Stimulated activated effector memory CD8-positive, alpha-beta T cell treated with anti-CD3 and anti-CD28 coated beads, Interleukin-12 subunit alpha, Interleukin-12 subunit beta, amount 100 ng/mL, for 72 hours (primary cell): ENCODE measurements at regions not wholly inside any gene's neighbourhood (a gene's known extent, or its start where the extent isn't known, plus 50 kb on each side); places are given as distances from the start of the nearest gene placed in this dataset.

Experiments
- ATAC-seq: fragments of 150-1000 bp; cut with Tn5 transposase; 2 replicates; pipeline ENCODE4 v1.10.0; 2021
- DNase-seq, 2 donors: peaks; one replicate each; pipeline ENCODE4 v3.0.0; 2021 to 2022; ENCODE audit warnings: low spot score in 2 of 2
- H3K27ac Mint-ChIP-seq: one replicate; pipeline ENCODE4 v1.8.0; 2022; ENCODE audit warnings: mild to moderate bottlenecking, mixed read lengths
- H3K36me3 Mint-ChIP-seq: one replicate; pipeline ENCODE4 v1.8.0; 2022; ENCODE audit warnings: mild to moderate bottlenecking, mixed read lengths
- H3K4me1 Mint-ChIP-seq: one replicate; pipeline ENCODE4 v1.8.0; 2022; ENCODE audit warnings: mixed read lengths
- H3K4me3 Mint-ChIP-seq: one replicate; pipeline ENCODE4 v1.8.0; 2022; ENCODE audit warnings: mild to moderate bottlenecking, mixed read lengths
- H3K9me3 Mint-ChIP-seq: one replicate; pipeline ENCODE4 v1.8.0; 2022; ENCODE audit warnings: mixed read lengths

DNA sequence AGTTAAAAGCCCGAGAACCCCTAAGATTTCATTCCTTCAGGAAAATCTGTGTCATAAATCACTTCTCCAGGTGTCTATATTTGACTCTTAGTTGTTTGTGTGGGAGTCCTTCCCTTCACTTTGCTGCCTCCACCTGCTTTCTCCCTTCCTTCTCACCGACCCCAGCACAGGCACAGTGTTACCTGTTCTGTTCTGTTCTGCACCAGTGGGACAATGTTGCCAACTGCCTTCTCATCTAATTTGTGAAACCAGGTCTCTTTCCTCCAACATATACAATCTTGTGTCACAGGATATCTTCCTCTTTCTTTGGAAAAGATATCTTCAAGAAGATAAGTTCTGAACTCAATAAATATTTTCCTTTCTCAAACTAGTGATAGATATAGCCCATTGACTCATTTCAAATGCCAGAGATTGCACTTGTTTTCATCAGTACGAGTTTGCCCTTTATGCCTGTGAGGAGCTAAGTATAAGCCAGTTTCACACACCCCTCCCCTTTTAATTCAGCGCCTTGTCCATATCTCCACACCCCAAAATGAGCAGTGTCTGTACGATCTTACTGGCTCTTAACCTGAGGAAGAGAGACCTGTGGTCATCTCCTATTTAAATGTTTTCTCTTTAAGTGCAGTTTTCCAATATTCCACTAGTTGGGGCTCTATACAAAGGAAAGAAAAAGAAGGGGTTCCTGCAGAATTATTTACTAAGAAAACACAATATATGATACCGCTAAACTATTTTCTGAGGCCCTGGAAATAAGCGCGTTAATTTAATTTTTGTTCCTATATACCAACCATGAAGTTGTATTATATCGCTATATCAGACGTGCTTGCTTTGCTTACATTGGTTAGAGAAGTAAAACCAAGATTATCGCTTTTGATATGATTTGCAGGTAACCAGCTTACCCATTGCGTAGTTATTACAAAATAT is 81.6 kb upstream of the PREP start:
- no peaks in the 10 kb centered on the region for H3K9me3 Mint-ChIP-seq
- peaks cover 15% of the 10 kb centered on the region for H3K36me3 Mint-ChIP-seq
- H3K27ac Mint-ChIP-seq = peak overlapping the region; percentile 97
- peak in 1 of 2 donors; percentile 69 for DNase-seq
- H3K4me3 Mint-ChIP-seq = peak overlapping the region; percentile 74
- peaks cover 75% of the 10 kb centered on the region for H3K4me1 Mint-ChIP-seq
- ATAC-seq = peak; percentile 90

DNA sequence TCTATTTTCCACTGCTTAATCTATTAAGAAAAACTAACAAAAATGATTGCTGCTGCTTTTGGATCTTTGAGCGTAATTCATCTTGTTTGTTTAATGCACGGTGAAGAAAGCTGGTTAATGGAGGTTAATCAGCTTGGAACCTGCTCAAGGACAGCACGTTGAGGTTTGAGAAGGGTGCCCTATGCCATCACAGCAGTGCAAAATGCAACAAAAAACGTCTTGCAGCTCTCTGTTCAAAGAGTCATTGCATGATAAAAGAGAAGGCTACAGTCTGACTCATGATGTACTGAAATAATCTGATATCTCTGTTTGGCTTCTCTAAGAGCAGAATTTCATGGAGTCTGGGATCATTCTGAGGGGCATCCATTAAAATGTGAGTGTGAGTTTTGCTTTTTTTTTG is 80.6 kb upstream of the PREP start:
- Mint-ChIP-seq H3K4me1 (peaks cover 68% of the 10 kb centered on the region), H3K9me3 (no peaks in the 10 kb centered on the region), H3K4me3 (peak overlapping the region; percentile 74), H3K27ac (peak overlapping the region; percentile 97), H3K36me3 (peaks cover 15% of the 10 kb centered on the region)
- DNase-seq (no peak), ATAC-seq (peak; percentile 77)

DNA sequence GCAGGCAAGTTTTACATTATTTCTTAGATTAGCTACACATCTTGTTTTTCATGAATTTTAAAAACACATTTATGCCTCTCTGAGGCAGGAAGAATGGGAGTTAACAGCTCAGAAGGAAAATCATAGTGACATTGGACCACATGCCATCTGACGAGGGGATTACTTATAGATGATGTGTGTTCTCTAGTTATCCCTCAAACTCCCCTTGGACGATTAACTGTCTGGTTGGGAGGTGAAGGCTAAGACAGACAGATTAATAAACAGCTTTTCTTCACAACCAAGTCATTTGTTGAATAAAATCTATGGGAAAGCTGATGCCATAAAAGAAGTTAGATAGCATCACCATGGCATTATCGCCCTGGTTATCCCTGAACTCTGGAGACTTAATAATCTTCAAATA is 80.0 kb upstream of the PREP start:
- peak overlapping the region; percentile 97 for H3K27ac Mint-ChIP-seq
- ATAC-seq (no peak), DNase-seq (no peak)
- H3K36me3 Mint-ChIP-seq = peaks cover 15% of the 10 kb centered on the region
- peak overlapping the region; percentile 74 for H3K4me3 Mint-ChIP-seq
- no peaks in the 10 kb centered on the region for H3K9me3 Mint-ChIP-seq
- H3K4me1 Mint-ChIP-seq = peaks cover 64% of the 10 kb centered on the region

DNA sequence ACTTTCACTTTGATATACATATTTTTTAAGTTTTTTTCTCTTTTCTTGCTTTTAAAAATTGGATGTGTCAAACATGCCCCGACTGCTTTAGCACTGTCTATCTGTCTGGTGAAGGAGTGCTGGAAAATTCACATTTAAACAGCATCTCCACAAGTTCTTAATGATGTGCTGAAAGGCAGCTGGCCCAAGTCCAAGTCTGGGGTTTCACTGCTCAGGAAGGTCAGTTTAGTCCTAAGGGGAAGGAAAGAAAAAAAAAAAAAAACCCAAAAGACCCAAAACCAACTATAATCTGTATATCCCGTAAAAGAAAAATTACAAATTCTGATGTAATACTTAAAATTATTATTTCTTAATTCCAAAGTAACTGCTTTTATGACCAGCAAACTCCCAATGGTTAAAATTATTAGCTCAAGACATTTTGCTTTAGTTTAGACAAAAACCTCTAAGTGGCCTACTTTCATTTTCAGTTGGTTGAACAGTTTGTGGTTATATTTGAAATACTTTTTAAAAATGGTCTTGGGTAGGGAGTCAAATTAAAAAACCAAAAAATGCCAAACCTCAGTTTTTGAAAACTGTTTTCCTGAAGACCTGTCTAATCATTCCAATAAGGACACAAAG is 79.5 kb upstream of the PREP start:
- peaks cover 15% of the 10 kb centered on the region for H3K36me3 Mint-ChIP-seq
- peak overlapping the region; percentile 97 for H3K27ac Mint-ChIP-seq
- no peak for ATAC-seq
- H3K4me1 Mint-ChIP-seq = peaks cover 59% of the 10 kb centered on the region
- no peaks in the 10 kb centered on the region for H3K9me3 Mint-ChIP-seq
- H3K4me3 Mint-ChIP-seq = peak overlapping the region; percentile 74
- DNase-seq = peak in 1 of 2 donors; percentile 39

DNA sequence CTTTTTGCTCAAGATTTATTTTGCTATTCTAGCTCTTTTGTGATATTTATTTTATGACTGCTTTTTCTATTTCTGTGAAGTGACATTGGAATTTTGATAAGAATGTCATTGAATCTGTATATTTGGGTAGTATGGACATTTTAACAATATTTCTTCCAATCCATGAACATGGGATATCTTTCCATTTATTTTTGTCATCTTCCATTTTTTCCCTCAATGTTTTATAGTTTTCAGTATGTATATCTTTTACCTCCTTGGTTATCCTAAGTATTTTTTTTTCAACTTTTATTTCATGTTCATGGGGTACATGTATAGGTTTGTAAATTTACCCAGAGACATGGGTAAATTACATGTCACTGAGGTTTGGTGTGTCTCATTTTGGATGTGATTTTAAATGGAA is 74.1 kb upstream of the PREP start:
- Mint-ChIP-seq H3K36me3 (no peaks in the 10 kb centered on the region), H3K4me3 (no peak overlapping the region), H3K27ac (no peak overlapping the region), H3K9me3 (peaks cover 4% of the 10 kb centered on the region), H3K4me1 (peaks cover 13% of the 10 kb centered on the region)
- ATAC-seq = no peak
- no peak for DNase-seq

DNA sequence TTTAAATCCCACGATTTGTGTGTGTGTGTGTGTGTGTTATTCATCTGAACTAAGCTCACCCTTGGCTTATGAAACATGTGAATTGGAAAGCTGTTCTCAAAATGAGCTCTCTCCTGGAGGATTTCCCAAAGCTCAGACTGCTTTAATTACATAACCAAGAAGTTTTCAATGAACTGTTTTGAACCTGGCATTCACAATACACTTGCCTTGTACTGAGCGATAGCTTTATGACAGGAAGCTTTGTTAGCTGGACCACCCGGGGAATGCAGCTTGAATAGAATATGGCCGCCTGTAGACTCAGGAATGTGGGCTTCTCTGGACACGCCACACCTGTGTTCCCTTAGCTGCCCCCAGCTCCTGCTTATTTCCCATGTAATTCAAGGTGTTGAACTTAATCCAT is 71.4 kb upstream of the PREP start:
- Mint-ChIP-seq H3K27ac (no peak overlapping the region), H3K4me3 (no peak overlapping the region), H3K36me3 (no peaks in the 10 kb centered on the region), H3K4me1 (peaks cover 9% of the 10 kb centered on the region), H3K9me3 (peaks cover 4% of the 10 kb centered on the region)
- no peak for DNase-seq
- no peak for ATAC-seq

DNA sequence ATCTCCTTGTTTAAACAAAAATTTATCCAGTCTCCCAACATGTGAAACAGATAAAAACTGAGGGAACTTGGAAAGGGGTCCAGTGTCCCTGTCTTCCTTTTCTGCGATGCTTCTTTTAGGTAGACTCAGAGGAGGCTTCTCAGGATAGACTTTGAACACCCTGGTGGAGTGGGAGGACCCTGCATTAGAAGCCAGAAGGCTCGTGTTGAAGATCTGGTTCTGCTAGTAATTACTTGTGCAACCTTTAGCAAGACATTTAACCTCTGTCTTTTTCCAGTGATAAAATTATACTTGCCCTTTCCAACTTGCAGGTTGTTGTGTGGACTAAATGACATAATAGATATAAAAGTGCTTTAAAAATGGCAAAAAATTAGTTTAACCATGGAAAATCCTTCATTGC is 67.1 kb upstream of the PREP start:
- H3K9me3 Mint-ChIP-seq = peaks cover 8% of the 10 kb centered on the region
- H3K36me3 Mint-ChIP-seq = no peaks in the 10 kb centered on the region
- DNase-seq = no peak
- H3K4me1 Mint-ChIP-seq = peaks cover 13% of the 10 kb centered on the region
- no peak overlapping the region for H3K4me3 Mint-ChIP-seq
- H3K27ac Mint-ChIP-seq = no peak overlapping the region
- no peak for ATAC-seq

DNA sequence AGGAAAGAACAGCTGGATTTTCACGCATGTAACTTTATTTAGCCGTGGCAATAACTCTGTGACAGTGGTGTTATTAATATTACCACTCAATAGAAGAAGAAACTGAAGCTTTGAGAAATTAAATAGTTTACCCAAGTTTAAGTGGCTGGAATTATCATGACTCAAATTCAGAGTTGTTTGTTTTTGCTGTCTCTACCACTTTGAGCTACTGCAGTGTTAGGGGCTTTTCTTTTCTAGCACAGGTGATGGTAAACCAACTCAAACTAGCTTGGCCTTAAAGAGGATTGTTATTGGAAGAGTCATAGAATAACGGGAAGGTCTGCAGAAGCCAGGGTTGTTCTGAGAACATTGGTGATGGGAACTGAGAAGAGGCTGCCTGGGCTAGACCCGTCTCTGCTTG is 66.0 kb upstream of the PREP start:
- DNase-seq = no peak
- Mint-ChIP-seq H3K27ac (no peak overlapping the region), H3K4me3 (no peak overlapping the region), H3K9me3 (peaks cover 14% of the 10 kb centered on the region), H3K36me3 (no peaks in the 10 kb centered on the region), H3K4me1 (peaks cover 24% of the 10 kb centered on the region)
- peak; percentile 52 for ATAC-seq

DNA sequence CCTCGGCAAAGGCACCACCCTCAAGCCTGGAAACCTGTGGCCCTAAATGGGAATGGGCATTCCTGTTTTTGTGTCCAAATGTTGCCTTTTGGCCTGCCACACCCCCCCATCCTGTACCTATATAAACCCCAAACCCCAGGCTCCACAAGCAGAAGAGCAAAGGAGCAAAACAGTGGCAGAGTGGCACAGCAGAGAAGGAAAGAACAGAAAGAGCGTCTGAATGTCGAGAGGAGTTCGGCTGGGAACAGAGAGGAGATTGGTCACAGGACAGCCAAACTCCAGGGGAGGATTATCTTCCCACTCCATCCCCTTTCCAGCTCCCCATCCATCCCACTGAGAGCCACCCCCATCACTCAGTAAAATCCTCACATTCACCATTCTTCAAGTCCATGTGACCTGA is 58.0 kb upstream of the PREP start:
- peaks cover 24% of the 10 kb centered on the region for H3K36me3 Mint-ChIP-seq
- H3K4me3 Mint-ChIP-seq = peak overlapping the region; percentile 77
- peaks cover 68% of the 10 kb centered on the region for H3K4me1 Mint-ChIP-seq
- peaks cover 12% of the 10 kb centered on the region for H3K9me3 Mint-ChIP-seq
- ATAC-seq (no peak), DNase-seq (no peak)
- peak overlapping the region; percentile 98 for H3K27ac Mint-ChIP-seq

DNA sequence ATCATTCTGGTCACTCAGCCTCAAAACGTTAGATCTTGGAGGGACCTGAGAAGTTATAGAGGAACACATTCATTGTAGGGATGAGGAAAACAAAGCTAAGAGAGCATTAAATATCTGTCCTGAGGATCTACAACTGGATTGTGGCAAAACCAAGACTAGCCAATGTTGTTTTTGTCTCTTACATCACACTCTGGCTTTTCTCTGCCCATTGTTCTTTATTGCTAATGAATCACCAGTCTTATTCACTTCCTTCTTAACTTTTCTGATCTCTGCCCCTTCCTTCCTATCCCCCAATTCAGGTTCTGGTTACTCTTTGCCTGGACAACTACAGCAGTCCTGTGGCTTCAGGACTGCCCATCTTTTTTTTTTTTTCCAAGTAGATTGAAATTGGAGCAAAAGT is 57.0 kb upstream of the PREP start:
- no peak for DNase-seq
- H3K27ac Mint-ChIP-seq = peak overlapping the region; percentile 98
- peaks cover 34% of the 10 kb centered on the region for H3K36me3 Mint-ChIP-seq
- H3K9me3 Mint-ChIP-seq = peaks cover 6% of the 10 kb centered on the region
- ATAC-seq = no peak
- peaks cover 63% of the 10 kb centered on the region for H3K4me1 Mint-ChIP-seq
- peak overlapping the region; percentile 77 for H3K4me3 Mint-ChIP-seq

DNA sequence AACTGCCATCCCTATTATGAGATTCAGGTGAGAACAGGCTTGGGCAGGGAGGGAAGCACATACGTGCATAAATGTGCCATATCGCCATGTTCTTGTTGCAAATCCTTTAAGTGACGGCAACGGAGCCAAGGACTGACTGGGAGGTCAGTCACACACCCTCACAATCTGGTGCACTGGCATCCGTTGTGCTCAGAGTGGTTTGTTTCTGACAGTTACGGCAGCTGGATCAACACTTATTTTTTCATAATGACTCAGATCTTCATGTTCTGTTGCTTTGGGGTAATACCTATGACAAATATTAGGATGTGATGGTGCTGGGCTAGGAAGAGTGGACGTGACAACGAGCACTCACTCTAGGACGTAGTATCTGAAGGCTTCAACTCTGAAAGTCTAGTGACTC is 56.2 kb upstream of the PREP start:
- peaks cover 42% of the 10 kb centered on the region for H3K36me3 Mint-ChIP-seq
- H3K4me3 Mint-ChIP-seq = peak overlapping the region; percentile 77
- H3K9me3 Mint-ChIP-seq = peaks cover 3% of the 10 kb centered on the region
- ATAC-seq (peak; percentile 91), DNase-seq (peak; percentile 39 to 73)
- H3K4me1 Mint-ChIP-seq = peaks cover 55% of the 10 kb centered on the region
- peak overlapping the region; percentile 98 for H3K27ac Mint-ChIP-seq

DNA sequence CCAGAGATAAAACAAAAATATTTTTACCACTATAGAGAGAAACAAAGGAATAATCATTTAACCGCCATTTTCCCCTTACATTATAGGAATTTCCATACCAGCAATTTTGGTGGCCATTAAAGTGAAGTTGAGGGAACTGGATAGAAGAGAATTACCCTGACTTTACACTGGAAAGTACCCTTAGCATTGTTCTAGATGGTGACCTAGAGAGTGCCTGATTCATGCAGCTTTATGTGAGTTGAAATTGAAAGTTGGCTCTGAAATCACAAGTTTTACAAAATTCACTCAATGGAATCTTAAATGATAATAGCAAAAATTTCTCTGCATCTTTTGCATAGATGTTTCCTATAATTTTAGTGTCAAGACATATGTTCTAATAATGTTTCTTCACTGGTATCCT is 55.7 kb upstream of the PREP start:
- H3K4me3 Mint-ChIP-seq = peak overlapping the region; percentile 77
- H3K36me3 Mint-ChIP-seq = peaks cover 47% of the 10 kb centered on the region
- H3K27ac Mint-ChIP-seq = peak overlapping the region; percentile 98
- ATAC-seq = peak; percentile 66
- peaks cover 52% of the 10 kb centered on the region for H3K4me1 Mint-ChIP-seq
- no peak for DNase-seq
- no peaks in the 10 kb centered on the region for H3K9me3 Mint-ChIP-seq

DNA sequence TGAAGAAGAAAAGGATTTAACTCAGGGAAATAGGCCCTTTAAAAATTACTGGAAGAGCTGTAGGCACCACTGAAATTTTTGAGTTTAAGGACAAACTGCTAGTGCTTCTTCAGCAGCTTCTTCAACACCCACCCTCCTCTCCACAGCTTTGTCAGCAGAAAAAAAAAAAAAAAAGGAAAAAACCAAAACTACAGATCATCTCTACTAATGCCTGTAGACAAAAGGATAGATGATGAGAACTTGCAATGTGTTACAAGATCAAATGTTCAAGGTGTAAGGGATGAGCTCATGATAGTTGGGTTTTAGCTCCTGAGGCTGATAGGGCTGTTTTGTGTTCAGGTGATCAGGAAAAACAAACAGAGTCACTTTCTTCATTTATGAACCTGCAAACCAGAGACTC is 55.2 kb upstream of the PREP start:
- ATAC-seq (no peak), DNase-seq (no peak)
- Mint-ChIP-seq H3K4me3 (peak overlapping the region; percentile 77), H3K4me1 (peaks cover 52% of the 10 kb centered on the region), H3K36me3 (peaks cover 50% of the 10 kb centered on the region), H3K9me3 (no peaks in the 10 kb centered on the region), H3K27ac (peak overlapping the region; percentile 98)

DNA sequence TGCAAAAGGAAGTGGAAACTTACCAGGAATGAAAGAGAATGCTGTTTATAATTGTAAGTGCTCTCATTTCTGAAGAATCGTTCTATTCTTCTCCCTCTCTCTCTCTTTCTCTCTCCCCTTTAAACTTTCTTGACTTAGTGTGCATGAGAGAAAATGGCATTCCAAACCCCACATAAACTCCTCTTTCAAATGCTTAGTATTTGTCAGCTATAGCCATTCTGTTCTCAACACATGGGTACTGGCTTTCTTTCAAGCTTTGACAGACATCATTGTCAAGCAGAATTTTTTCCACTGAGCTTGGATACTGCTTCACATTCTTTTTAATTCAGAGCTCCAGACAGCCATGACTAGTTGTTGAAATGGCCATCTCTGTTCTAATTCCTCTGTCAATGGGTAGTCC is 51.1 kb upstream of the PREP start:
- DNase-seq (no peak), ATAC-seq (no peak)
- Mint-ChIP-seq H3K4me3 (peak overlapping the region; percentile 77), H3K27ac (peak overlapping the region; percentile 98), H3K36me3 (peaks cover 38% of the 10 kb centered on the region), H3K4me1 (peaks cover 30% of the 10 kb centered on the region), H3K9me3 (no peaks in the 10 kb centered on the region)

DNA sequence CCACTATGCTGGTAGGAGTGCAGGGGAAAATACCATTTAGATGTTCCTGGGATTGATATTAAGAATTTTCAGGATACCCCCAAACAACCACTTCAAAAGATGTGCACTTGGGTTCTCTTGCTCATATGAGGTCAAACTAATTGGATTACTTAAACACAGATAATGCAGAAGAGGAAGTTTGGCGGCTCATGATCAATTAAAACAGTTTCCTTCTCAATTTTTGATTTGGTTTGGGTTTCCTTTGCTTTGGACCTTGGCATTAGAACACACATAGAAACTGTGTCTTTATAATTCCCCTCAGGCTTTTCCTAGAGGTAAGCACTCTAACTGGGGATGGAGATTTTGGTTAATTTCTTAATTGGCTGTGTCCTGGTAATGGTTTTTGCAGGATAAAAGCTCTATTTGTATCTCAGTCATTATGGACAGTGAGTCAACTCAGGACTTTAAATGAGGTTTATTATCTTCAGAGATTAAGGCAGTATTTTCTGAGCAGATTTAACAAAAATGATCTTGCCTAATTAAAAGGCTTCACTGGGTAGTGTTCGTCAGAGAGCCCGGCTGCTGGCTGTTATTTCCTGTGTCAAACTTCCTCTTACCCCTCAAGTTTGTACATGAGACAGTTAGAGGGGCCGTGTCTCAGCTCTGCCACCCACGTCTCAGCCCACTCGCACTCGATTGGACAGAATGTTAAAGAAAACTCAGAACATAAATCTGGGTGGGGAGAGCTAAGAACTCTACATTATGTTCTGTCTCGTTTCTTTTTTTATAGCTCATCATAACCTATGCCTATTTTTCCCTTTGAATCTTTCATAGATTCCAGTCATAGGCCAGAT is 50.3 kb upstream of the PREP start:
- H3K4me1 Mint-ChIP-seq = peaks cover 22% of the 10 kb centered on the region
- H3K9me3 Mint-ChIP-seq = no peaks in the 10 kb centered on the region
- peak overlapping the region; percentile 98 for H3K27ac Mint-ChIP-seq
- peaks cover 29% of the 10 kb centered on the region for H3K36me3 Mint-ChIP-seq
- H3K4me3 Mint-ChIP-seq = peak overlapping the region; percentile 77
- ATAC-seq (peak; percentile 94), DNase-seq (peak; percentile 46 to 76)
